Islet precursor cell (in vitro differentiated cells): ENCODE measurements at regions not wholly inside any gene's neighbourhood (a gene's known extent, or its start where the extent isn't known, plus 50 kb on each side); places are given as distances from the start of the nearest gene placed in this dataset.
A peak's percentile ranks its signal among the peaks of the same experiment; 100 is the strongest.
"Not testable (repeated sequence)": the region's sequence is repeated elsewhere in the genome, so short reads cannot be mapped to it uniquely, and the experiment has no call there.

Experiments
- DNase-seq: peaks from one replicate; pipeline ENCODE4 v3.0.0-alpha.2; 2018

DNA sequence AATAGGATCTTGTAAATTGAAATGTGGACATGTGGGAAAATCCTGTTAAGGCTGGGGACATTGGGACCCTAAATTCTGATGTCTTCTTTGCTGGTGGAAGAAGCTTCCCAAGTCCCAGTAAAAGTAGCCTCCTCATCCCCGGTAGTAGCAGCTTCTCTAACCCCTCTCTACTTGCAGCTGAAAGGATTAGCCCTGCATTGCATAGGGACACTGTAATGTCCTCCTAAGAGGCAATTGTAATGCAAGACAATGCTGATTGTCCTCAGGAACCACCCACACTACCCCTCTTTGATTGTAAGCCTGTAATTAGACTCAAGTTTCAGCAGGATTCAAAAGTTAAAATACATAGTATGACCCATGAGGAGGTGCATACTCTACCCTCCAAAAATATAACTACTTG, 1938.4 kb upstream of the C9orf72 start:
- DNase-seq = no peak

DNA sequence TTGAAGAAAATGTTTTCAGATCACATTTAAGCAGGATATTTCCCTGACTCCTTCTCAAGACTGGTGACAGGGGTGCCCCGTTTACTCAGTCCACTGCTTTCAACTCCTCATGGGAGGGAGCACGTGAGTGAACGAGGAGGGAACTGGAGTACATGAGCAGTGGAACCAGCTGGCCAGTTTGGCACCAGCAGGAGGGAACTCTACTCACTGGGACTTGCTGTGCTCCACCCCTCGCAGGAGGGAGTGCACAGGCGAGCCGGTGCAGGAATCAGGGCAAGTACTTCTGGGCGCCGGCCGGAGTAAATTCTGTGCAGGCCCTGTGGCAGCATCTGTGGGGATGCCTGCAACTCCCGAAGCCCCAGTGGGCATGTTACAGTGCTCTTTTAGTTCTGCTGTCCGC, 1941.1 kb upstream of the C9orf72 start:
- peak; percentile 50 for DNase-seq

DNA sequence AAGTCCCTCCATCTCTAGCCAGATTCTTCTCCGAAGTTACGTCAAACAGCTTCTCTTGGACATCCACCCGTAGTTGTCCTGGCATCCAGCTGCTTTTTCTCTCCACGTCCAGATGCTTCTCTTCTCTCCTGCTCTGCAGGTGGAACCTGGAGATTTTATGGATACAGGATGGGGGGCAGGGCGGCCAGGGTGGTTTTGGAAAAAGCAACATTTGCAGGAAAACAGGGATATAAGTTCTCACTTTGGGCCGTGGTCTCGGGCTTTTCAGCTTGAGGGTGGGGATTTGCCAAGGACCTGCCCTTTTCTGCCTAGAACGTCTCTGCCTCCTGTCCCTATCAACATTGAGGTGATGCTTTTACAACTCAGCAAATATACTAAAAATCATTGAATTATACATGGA, 1941.6 kb upstream of the C9orf72 start:
- no peak for DNase-seq

DNA sequence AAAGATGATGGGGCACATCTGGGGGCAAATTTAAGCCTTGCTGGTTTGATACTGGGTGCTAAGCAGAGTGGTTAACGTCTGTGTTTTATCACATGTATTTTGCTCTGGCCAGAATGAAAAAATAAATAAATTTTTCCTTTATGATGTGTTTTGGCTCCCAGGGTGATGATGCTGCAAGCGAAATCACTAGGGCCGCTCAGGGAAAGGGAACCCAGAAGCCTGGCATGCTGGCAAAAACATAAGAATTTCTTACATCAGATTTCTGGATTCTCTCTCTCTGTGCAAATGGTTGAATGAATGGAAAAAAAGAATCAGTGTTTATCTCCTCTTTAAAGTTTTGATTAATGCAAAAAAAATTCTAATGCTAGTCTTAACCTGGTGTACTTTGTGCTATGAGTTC, 1975.2 kb upstream of the C9orf72 start:
- no peak for DNase-seq

DNA sequence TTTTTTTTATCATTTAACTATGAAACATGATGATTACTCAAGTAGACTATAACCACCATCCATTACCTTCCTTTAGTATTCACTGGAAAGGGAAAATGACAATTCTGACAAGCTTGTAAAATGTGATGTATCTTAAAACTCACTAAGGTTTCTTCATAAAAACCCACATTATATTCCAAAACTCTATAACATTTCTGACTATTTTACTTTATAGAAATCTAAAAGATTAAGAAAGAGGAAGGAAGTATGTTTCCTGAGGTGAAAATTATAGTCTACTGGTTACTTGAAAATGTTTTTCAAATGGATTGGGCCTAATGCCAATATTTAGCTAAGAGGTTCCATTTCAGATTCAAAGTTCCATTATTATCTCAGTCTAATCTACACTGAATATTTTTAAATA, 1982.2 kb upstream of the C9orf72 start:
- DNase-seq = no peak

DNA sequence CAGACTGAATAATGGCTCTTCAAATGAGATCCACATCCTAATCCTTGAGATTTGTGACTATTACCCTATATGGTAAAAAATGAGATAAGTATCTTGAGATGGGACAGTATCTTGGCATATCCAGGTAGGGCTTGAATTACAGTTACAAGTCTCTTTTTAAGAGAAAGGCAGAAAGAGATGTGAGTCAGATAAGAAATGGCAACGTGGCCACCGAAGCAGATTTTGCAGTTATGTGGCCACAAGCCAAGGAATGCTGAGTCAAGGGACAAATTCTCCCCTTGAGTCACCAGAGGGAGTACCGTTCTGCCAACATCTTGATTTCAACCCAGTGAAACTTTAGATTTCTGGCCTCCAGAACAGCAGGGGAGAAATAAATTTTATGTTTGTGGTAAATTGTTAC, 1983.0 kb upstream of the C9orf72 start:
- DNase-seq = no peak

DNA sequence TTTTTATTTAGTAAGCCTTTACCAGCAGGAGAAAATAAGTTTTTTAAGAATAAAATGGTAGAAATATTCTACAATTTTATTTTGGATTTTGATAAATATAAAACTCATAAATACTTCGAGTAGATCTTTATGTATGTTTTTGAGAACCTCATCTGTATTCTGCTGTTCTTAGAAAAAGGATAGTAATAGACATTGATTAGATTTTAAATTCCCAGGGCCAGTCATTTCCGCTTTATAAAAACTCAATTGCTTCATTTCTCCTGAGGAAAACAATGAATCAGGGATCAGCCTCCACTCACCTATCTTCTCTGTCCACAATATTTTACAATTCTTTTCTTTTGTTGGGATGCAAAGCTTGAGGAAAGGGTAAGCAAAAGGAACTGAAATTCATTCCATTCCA, 1983.5 kb upstream of the C9orf72 start:
- no peak for DNase-seq

DNA sequence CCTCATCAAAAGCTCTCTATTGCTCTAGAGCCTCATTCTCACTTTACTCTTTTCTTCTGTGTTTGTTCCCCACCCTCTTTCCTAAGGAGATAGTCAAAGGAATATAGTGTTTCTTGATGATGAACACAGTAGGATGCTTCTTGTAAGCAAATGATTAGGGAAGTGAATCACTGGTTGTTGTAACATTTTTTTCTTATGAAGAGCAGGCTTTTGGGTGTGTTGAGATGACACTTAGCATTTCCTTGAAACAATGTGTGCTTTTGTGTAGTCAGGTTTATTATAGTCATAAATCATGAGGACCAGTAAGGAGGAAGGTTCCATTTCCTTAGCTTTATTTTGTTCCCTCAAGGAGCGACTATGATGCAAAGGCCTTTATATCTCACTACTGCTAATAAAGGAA, 1991.3 kb upstream of the C9orf72 start:
- DNase-seq = no peak

DNA sequence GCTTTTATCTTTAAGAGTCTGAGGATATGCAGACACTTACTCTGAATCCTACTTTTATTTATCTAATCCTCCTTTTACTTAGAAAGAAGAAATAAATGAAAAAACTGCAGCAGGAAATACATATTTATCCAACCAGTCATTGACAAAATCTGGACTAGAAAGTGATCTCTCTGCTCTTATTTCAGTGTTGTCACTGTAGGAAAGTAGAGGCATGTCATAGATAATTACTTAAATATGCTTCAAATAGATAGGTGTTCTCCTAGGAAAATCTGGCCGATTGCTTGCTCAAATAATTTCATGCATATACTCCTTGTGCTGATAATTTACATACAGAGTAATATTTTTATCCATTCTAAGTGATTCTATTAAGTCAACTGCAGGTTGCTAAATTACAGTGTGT, 2001.9 kb upstream of the C9orf72 start:
- no peak for DNase-seq

DNA sequence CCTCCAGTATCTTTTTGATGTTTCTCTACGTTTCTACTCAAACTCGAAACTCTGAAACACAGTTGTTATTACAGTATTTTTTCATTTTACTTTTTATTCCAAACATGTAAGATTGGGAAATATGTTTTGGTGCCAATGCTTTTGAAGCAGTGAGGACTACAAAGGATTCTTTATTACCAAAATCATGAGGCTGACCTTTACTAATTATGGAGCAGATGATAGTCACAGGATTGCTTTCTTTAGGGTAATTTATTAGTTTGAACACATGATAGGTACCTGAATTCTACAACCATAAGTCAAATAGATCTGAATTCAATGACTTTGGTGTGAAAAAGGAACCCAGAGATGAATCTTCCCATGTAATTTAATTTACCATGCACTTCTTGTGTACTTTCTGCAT, 2015.1 kb upstream of the C9orf72 start:
- no peak for DNase-seq

DNA sequence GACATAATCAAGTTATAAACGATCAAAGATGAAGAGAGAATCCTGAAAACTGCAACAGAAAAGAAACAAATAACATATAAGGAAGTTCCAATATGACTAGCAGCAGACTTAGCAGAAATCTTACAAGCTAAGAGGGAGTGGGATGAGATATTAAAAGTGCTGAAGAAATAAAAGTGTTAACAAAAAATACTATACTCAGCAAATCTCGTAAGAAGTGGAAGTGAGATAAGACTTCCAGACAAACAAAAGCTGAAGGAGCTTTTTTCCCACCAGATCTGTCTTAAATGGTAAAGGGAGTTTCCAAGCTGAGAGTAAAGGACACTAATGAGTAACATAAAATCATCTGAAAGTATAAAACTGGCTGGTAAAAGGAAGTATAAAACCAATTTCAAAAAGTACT, 2036.0 kb upstream of the C9orf72 start:
- no peak for DNase-seq

DNA sequence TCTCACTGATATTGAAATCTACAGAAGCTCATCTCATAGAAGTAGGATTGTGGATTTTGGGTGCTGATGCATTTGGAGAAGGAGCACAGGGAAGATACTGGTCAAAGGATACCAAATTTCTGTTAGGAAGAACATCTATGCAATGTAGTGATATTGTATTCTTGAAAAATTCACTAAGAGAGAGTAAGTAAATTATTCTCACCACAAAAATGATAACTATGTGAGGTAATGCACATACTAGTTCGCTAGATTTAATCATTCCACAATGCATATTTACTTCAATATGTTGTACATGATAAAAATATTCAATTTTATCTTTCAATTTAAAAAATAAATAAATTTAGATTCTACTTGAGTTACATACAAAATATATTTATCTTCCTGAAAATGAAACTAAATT, 2040.5 kb upstream of the C9orf72 start:
- DNase-seq = no peak

DNA sequence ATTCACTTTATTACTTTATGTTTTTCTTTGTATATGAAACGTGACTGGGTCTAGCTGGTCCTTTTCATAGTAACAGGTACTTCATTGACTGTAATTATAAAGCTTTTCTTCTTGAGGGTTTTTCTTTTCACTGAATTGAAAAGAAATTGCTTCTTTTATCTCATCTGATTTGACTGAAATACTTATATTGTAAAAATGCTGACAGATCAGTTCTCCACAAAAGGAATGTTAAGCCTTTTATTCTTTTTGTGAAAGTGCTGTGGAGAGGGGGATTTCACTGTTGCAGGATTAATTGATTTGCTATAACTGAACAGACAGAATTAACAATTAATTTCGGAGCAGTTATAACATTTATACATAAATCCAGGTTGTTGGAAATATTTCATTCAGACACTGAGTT, 2043.6 kb upstream of the C9orf72 start:
- DNase-seq = no peak

DNA sequence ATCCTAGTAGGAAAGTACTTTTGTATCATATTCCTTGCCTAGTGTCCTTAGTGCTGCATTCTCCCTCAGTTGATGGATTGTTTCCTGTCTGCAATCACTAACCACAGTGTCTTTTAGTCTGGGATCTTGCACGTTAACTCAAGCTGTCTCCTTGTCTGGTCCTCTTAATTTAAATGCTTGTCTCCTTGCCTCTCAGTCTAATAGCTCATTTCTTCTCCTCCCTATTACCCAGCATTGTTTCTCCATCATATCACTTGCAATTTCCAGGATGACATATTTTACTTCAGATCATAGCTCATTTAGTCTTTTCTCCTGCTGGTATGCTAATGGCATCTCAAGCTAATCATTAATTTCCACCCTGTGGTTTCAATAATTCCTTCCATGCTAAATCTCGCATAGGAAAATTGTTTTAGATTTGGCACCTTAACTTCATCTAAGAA, 2052.0 kb upstream of the C9orf72 start:
- DNase-seq = peak; percentile 59

DNA sequence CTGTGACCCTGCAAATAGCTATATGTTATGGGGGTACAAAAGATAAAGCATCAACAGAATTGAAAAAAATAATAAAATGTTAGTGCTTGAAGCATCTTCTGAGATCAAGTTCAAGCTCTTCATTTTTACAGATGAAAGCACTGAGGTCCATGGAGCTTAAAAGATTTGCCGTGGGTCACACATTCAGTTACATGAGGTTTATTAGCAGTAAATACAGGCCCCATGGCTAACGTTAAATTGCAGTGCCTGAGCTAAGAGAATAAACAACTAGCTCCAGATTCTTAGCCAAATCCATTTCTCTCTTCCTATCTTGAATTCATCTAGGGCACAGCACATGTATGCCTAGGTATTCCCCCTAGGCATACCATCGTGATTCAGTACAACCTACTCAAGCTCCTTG, 2052.7 kb upstream of the C9orf72 start:
- DNase-seq = no peak

DNA sequence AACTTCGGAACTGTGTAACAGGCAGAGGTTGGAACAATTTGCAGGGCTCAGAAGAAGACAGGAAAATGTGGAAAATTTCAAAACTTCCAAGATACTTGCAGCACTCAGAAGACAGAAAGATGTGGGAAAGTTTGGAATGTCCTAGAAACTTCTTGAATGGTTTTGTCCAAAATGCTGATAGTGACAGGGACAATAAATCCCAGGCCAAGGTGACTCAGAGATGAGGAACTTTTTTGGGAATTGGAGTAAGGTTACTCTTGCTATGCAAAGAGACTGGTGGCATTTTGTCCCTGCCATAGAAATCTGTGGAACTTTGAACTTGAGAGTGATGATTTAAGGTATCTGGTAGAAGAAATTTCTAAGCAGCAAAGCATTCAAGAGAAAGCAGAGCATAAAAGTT, 2055.6 kb upstream of the C9orf72 start:
- DNase-seq = not testable (repeated sequence)

DNA sequence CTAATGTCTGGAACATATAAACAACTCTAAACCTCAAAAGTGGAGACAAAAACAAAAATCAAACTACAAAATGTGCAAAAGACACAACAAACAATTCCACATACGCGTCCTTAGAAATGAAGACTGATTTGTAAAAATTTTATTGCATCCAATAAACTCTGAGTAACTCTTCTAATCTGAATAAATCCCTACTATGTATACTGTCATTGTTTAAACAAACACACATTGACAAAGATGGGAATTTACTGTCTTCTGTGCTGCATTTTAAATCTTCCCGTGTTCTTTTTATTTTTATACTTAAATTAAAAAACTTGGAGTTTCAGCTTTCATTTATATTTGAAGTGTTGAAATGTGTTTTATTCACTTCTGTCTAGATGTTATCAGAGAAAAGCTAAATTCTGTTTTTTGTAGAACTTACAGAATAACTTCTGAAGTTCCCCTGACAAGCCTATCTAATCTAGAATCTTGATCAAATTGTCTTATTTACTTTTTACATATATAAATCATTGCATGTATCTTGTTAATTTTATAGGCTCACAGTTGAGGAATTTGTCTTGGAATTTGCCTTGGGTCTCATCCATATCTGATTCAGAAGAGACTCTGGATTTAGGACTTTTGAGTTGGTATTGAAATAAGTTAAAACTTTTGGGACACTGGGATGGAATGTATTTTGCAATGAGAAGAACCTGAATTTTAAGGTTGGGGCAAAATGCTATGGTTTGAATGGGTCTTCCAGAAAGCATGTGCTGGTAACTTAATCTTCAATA, 2064.4 kb upstream of the C9orf72 start:
- DNase-seq = no peak

DNA sequence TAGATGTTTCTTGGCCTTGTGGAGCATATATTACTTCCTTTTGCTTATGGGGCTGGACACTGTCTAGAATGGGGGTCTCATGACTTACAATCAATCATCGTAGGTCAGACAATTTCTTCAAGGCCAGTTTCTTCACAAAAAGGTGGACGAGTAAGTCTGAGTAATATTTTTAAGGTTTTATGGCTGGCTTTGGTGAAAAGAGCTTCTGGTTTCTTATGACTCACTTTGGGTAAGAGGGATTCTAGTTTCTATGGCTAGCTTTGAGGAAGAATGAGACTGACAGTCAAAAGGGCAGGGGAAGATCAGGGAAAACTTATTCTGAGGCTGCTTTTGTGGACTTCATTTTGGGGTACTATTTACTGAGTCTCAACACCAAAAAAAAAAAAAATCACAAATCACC, 2067.2 kb upstream of the C9orf72 start:
- DNase-seq = no peak

DNA sequence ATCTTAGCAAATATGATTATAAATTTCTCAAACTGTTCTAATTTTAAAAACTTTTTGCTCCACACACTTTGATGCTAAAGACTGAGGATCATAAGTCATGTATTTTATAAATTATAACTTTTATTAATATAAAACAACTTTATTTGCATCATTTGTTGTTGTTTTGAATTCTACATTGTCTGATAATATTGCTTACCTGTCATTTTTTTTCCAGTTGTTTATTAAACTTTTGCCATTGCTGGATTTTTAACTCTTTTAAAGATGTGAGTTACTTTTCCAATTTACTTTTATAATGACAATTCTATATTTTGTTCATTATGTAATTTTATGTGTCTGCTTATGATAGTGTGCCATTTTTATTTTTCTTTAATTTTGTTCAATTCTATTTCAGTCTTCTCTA, 2071.2 kb upstream of the C9orf72 start:
- no peak for DNase-seq

DNA sequence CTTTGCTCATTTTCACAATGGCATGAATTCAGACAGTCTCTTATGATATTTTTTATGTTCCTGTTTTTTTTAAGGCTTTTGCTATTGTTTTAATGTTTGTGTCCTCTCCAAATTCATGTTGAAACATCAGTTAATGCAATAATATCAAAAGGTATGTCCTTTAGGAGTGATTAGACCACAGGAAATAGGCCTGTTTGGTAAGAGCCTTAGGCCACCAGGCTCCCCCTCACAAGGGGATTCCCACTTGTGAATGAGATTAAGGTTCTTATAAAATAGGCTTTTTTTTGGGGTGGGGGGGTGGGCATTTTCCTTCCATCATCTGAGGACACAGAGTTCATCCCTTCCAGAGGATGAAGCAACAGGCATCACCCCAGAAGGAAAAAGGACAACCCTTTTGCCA, 2074.2 kb upstream of the C9orf72 start:
- no peak for DNase-seq

DNA sequence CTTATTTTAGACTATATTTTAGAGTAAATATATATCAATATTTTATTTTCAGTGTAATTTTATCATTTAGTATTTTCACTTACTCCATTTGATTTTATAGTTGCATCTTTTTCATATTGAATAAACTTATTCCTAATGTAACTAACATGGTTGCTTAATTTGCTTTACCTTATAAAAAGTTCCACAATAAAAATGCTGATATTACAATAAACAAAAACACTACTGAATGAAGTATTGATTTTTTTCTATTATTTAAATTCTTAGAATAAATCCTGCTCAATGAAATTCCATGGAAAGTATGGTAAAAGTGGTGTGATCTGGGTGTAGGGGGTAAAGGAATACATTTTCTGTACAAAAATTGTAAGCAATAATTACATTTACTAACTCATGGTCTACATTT, 2074.9 kb upstream of the C9orf72 start:
- DNase-seq = no peak

DNA sequence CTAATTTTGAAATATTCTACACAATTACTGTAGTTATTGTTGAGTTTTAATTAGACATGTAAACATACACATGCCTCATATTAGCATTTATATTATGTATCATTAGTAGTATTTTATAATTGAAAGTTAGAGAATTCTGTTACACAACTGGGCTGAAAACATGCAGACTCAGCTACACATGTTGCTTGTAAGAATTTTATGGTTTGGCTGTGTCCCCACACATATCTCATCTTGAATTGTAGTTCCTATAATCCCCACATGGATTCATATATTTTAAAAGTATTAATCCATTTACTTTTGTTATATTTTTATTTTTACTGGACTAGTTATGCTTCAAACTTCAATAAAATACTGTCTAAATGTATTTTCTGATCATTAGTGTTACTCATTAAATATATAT, 2075.3 kb upstream of the C9orf72 start:
- no peak for DNase-seq

DNA sequence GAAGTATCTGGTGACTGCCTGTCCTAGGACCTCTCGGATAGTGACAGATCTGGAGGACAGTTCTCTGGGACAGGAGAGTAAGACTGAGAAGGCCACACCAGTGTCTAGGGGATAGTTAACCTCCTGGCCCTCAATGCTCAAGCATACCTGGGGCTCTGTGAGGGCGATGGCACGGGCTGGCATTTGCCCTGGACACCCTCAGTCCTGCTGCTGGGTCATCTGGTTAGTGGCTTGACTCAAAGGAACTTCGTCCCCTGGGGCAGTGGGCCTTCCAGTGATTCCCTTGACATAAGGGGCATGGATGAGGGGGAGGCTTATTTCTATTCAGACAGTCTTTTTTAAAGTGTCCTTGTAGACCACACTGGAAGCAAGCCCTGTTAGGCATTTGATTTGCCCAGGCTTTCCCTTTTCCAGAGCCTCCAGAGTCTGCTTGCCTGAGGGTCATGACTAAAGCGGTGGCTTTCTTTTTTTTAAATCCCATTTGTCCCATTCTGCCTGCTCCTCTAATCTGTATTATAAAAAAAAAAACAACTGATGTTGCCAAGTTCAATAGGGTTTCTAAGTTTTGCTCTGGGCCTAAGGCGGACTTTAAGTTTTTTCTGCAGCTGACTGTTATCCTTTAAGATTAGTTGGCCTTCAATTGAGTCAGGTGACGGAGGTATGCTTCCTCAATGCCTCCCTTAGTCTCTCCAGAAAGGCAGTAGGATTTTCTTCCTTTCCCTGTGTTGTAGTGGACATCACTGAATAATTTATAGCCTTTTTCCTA, 2083.5 kb upstream of the C9orf72 start:
- DNase-seq = peak; percentile 43

DNA sequence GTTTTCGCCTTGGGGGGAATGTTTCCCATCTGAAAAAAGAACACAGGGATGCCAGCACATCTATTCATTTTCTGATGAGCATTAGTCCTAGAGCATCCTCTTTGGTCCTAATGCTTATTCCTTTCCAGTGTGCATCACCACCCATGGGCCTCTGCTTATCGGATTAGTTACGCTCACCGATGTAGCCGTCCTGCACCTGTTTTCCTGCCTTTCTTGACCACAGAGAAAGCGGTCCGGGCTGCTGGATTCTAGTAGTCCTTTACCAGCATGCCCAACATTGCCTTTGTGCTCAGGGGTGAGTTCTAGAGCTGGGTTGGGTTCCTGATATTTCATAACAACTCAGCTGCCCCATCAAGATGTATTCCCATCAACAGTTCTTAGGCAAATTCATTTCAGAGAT, 2084.5 kb upstream of the C9orf72 start:
- DNase-seq = peak; percentile 17

DNA sequence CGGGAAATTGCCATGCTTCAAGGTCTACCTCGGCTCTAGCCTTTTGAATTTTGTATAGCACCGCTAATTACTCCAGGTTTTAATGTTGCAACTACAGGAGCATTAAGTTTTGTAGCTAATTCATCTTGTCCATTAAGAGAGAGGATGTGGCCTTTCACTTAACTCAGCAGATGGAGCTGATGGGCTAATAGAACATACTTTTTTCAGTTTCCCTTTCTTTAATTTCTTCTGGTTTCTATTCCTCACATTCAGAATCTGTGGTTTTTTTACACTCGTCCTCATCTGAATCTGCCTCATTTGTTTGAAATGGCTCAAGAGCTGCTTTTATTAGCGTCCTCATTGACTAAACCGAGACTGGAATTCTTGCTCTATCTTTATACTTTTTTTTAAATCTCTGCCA, 2085.7 kb upstream of the C9orf72 start:
- DNase-seq = no peak
